Aorta (tissue), 5 donors: ENCODE measurements at regions not wholly inside any gene's neighbourhood (a gene's known extent, or its start where the extent isn't known, plus 50 kb on each side); places are given as distances from the start of the nearest gene placed in this dataset.

ENCODE experiments used
- ATAC-seq: fragments of 200-7000 bp; cut with Tn5 transposase; one replicate; pipeline ENCODE4 v1.9.1; 2022; ENCODE audit warnings: moderate library complexity; ENCODE audit not compliant: low FRiP score
- DNase-seq, 2 donors: peaks; one replicate each; pipeline ENCODE4 v3.0.0-alpha.2; 2020
- H3K27ac ChIP-seq, 2 donors: one replicate each; pipeline ENCODE4 v1.5.1; 2013; ENCODE audit warnings: low read length in 2 of 2, mild to moderate bottlenecking in 2 of 2, moderate library complexity in 2 of 2, control low read depth in 1 of 2, inconsistent platforms in 1 of 2, low read depth in 1 of 2
- H3K27me3 ChIP-seq, 2 donors: one replicate each; pipeline ENCODE4 v1.6.1; 2013; ENCODE audit warnings: control low read depth in 1 of 2, low read length in 1 of 2, mild to moderate bottlenecking in 1 of 2, moderate library complexity in 1 of 2; ENCODE audit not compliant: insufficient read depth in 2 of 2, control insufficient read depth in 1 of 2
- H3K36me3 ChIP-seq, 2 donors: one replicate each; pipeline ENCODE4 v1.6.1; 2013; ENCODE audit warnings: control low read depth in 1 of 2, low read length in 1 of 2, mild to moderate bottlenecking in 1 of 2; ENCODE audit not compliant: insufficient read depth in 2 of 2, control insufficient read depth in 1 of 2
- H3K4me1 ChIP-seq, 2 donors: one replicate each; pipeline ENCODE4 v1.6.1; 2013; ENCODE audit warnings: low read length in 2 of 2, control low read depth in 1 of 2, mild to moderate bottlenecking in 1 of 2, moderate library complexity in 1 of 2; ENCODE audit not compliant: insufficient read depth in 2 of 2, control insufficient read depth in 1 of 2
- H3K4me3 ChIP-seq, 2 donors: one replicate each; pipeline ENCODE4 v1.5.1; 2013; ENCODE audit warnings: low read length in 2 of 2, control low read depth in 1 of 2, mild to moderate bottlenecking in 1 of 2
- H3K9me3 ChIP-seq: one replicate; pipeline ENCODE4 v1.6.1; 2013; ENCODE audit warnings: mild to moderate bottlenecking, low read length; ENCODE audit not compliant: control insufficient read depth
- WGBS, 2 donors: extraction: QIAGEN DNeasy Blood & Tissue Kit; methylation state at CpG; one replicate each; pipeline ENCODE4 v1.1.7; 2013; 5-methylcytosine and 5-hydroxymethylcytosine counted together
- intact Hi-C, 2 donors: fragments of 100-400 bp; cut with DNase I; formaldehyde crosslinking; loops; one replicate each; pipeline versions ENCODE4 v1.14.2 to v1.15.0; 2022
- donor health status: healthy with polysubstance abuse.
- donor health status: Bipolar disorder and iron deficiency.
- donor health status: DM: no; HTN: no; CAD: no.
- donor health status: DM: no; HTN: no; CAD: no.
- donor health status: DM: yes; HTN: yes; CAD: no.

DNA sequence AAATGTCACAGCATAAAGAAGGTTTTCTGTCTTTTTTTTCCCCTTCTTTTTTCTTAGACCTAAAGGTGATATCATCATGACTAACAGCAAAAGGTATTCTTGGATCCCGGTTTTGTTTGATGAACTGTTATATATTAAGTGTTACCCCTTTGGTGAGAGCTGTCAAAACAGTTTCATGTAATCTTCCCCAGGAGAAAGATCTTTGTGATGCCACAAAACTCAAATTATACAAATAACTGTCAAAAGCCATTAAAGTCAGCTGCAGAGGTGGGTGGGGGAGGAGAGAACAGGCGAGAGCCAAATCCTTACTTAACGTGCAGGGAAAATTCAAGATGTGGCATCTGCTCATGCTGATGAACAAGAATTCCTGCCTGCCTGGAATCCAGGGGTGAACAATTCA lies 258.2 kb downstream of the BMP7 start:
- DNase-seq (no peak), ATAC-seq (no peak)
- Histone ChIP-seq H3K4me1 (no peaks in the 10 kb centered on the region), H3K9me3 (peaks cover 2% of the 10 kb centered on the region), H3K27ac (no peak overlapping the region), H3K4me3 (no peak overlapping the region), H3K27me3 (peaks cover 0 to 2% of the 10 kb centered on the region in 2 donors), H3K36me3 (no peaks in the 10 kb centered on the region)
- 19 to 24% methylated on average over 3 of the region's 3 CpGs for WGBS, 2 donors
- intact Hi-C loops: no loop called here

- WGBS, 2 donors: 73 to 75% methylated on average over 3 of the region's 3 CpGs
Measured at GRCh38 chr20:57009355-57009754, 257.1 kb downstream of the BMP7 start.

DNA sequence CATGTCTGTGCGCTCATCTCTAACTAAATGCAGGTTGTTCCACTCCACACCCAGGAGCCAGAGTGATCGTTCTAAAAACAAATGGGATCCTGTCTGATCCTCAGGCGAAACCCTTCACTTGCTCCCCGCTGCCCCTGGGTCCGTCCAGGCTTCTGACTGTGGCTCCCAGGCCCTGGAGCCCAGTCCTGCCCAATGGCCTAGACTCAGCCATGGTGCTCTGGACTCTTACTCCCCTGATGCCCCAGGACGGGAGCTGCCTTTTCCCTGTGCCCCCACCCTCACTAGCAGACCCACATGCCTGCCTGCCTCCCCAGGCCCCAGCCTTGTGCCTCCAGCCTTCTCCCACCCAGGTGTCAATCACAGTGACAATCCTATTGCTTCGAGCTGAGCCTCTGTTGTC lies 256.7 kb downstream of the BMP7 start:
- no peaks in the 10 kb centered on the region for H3K4me1 ChIP-seq
- peaks cover 2% of the 10 kb centered on the region for H3K9me3 ChIP-seq
- 65 to 67% methylated on average over 7 of the region's 7 CpGs for WGBS, 2 donors
- no peak overlapping the region for H3K4me3 ChIP-seq
- H3K27ac ChIP-seq: no peak overlapping the region
- peaks cover 0 to 2% of the 10 kb centered on the region in 2 donors for H3K27me3 ChIP-seq
- no peaks in the 10 kb centered on the region for H3K36me3 ChIP-seq
- DNase-seq (no peak), ATAC-seq (no peak)
- intact Hi-C loops: no loop called here

More at GRCh38 chr20:57009355-57009754, 257.1 kb downstream of the BMP7 start:
- intact Hi-C loops: no loop called here
- H3K9me3 ChIP-seq: peaks cover 2% of the 10 kb centered on the region
- no peaks in the 10 kb centered on the region for H3K4me1 ChIP-seq
- ATAC-seq (no peak), DNase-seq (no peak)
- peaks cover 0 to 2% of the 10 kb centered on the region in 2 donors for H3K27me3 ChIP-seq
- no peaks in the 10 kb centered on the region for H3K36me3 ChIP-seq
- H3K4me3 ChIP-seq: no peak overlapping the region
- no peak overlapping the region for H3K27ac ChIP-seq

DNA sequence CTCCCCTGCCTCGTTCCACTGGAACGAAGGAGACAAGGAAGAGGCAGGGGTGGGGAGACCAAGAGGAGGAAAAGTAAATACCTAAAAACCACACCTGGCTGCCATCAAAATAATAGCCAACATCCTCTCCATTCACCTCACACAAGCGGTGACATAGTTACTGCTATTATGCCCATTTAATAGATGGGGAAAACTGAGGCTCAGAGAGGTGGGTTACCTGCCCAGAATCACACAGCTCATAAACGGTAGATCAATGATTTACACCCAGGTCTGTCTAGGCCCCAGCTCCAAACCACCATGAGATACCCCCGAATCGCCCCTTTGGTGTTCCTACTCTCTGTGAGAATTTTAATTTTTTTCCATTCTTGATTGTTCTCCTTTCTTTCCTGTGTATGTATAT lies 253.8 kb downstream of the BMP7 start:
- no peak overlapping the region for H3K27ac ChIP-seq
- WGBS, 2 donors: 89 to 94% methylated on average over 6 of the region's 6 CpGs
- H3K36me3 ChIP-seq: no peaks in the 10 kb centered on the region
- peaks cover 0 to 2% of the 10 kb centered on the region in 2 donors for H3K27me3 ChIP-seq
- intact Hi-C loops: no loop called here
- ATAC-seq (no peak), DNase-seq (no peak)
- no peaks in the 10 kb centered on the region for H3K4me1 ChIP-seq
- peaks cover 2% of the 10 kb centered on the region for H3K9me3 ChIP-seq
- no peak overlapping the region for H3K4me3 ChIP-seq

DNA sequence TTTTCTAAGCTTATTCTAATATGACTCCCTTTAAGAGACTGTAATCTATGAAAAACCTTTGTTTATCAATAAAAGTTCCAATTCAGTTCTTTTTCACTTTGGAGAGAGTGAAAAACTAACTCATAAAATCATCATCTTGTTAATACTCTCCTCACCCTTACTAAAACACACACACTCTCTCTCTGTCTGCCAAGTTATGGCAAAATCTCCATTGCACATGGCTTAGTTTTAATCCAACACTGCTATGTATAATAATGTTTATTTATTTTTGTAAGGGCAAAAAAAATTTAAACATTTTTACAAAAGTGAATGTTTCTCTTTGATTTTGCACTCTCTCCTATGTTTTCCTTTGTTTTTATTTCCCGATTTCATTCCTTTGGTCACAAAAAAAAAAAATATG lies 253.2 kb downstream of the BMP7 start:
- DNase-seq (no peak), ATAC-seq (no peak)
- H3K9me3 ChIP-seq: peaks cover 2% of the 10 kb centered on the region
- intact Hi-C loops: no loop called here
- WGBS, 2 donors: 35 to 36% methylated on average over 1 of the region's 1 CpG
- H3K36me3 ChIP-seq: no peaks in the 10 kb centered on the region
- no peak overlapping the region for H3K4me3 ChIP-seq
- H3K4me1 ChIP-seq: no peaks in the 10 kb centered on the region
- H3K27me3 ChIP-seq: peaks cover 0 to 2% of the 10 kb centered on the region in 2 donors
- H3K27ac ChIP-seq: no peak overlapping the region

- Histone ChIP-seq H3K27me3 (peaks cover 0 to 2% of the 10 kb centered on the region in 2 donors), H3K27ac (no peak overlapping the region), H3K9me3 (peaks cover 2% of the 10 kb centered on the region), H3K36me3 (no peaks in the 10 kb centered on the region), H3K4me3 (no peak overlapping the region), H3K4me1 (no peaks in the 10 kb centered on the region)
- intact Hi-C loops: no loop called here
- 2 to 3% methylated on average over 19 of the region's 19 CpGs for WGBS, 2 donors
- DNase-seq: no peak
- no peak for ATAC-seq
Measured at GRCh38 chr20:57013741-57014140, 252.7 kb downstream of the BMP7 start.

DNA sequence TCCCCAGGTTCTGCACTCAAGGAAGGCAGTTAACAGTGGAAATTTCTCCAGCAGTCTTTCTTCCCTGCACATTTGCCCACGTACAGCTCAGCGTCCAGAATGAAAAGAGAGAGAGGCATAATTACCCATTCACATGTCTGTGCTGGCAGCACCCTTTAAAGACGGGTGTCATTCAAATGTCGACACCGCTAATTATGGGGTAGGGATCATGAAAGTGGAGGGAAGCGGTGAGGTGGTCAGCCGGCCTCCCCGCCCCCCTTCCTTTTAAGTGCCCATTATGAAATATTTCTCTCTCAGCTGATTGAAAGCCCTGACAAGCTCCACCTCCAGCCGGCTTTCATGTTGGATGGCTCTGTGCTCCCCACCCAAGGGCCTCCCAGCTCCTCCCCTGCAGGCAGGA lies 246.1 kb downstream of the BMP7 start:
- ATAC-seq (no peak), DNase-seq (no peak)
- peaks cover 4% of the 10 kb centered on the region for H3K9me3 ChIP-seq
- peaks cover 0 to 4% of the 10 kb centered on the region in 2 donors for H3K27me3 ChIP-seq
- 23 to 25% methylated on average over 9 of the region's 9 CpGs for WGBS, 2 donors
- no peak overlapping the region for H3K27ac ChIP-seq
- H3K4me1 ChIP-seq: no peaks in the 10 kb centered on the region
- no peak overlapping the region for H3K4me3 ChIP-seq
- intact Hi-C loops: no loop called here
- H3K36me3 ChIP-seq: no peaks in the 10 kb centered on the region

GRCh38 chr20:57022306-57022705 lies 244.1 kb downstream of the BMP7 start:
- intact Hi-C loops: no loop called here
- Histone ChIP-seq H3K27me3 (peaks cover 0 to 4% of the 10 kb centered on the region in 2 donors), H3K4me1 (no peaks in the 10 kb centered on the region), H3K36me3 (no peaks in the 10 kb centered on the region), H3K9me3 (peaks cover 4% of the 10 kb centered on the region), H3K4me3 (no peak overlapping the region), H3K27ac (no peak overlapping the region)
- WGBS, 2 donors: 30 to 42% methylated on average over 6 of the region's 6 CpGs
- ATAC-seq (no peak), DNase-seq (no peak)

DNA sequence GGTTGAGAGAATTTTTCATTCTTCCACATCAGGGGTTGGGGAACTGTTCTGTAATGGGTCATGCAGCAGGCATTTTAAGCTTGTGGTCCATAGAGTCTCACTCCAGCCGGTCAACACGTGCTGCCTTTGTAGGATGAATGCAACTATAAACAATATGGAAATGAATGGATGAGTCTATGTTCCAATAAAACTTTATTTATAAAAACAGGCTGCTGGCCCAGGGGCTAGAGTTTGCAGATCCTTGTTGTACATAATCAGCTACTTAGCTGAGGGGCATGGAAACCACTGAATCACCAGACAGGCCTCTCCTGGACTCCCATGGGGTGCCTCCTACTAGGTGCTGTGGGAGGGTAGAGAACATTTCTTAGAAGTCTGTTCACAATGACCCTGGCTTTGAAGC lies 243.4 kb downstream of the BMP7 start:
- H3K9me3 ChIP-seq: peaks cover 4% of the 10 kb centered on the region
- H3K27me3 ChIP-seq: peaks cover 0 to 4% of the 10 kb centered on the region in 2 donors
- intact Hi-C loops: no loop called here
- WGBS, 2 donors: 78 to 84% methylated on average over 2 of the region's 2 CpGs
- H3K4me3 ChIP-seq: no peak overlapping the region
- no peak overlapping the region for H3K27ac ChIP-seq
- no peaks in the 10 kb centered on the region for H3K36me3 ChIP-seq
- no peak for ATAC-seq
- no peaks in the 10 kb centered on the region for H3K4me1 ChIP-seq
- DNase-seq: no peak
